Subcutaneous abdominal adipose tissue (tissue), 5 donors: ENCODE measurements at regions not wholly inside any gene's neighbourhood (a gene's known extent, or its start where the extent isn't known, plus 50 kb on each side); places are given as distances from the start of the nearest gene placed in this dataset.
"Not testable (repeated sequence)": the region's sequence is repeated elsewhere in the genome, so short reads cannot be mapped to it uniquely, and the experiment has no call there.

ENCODE experiments used
- H3K27ac ChIP-seq: one replicate; pipeline ENCODE4 v1.7.0; 2013; ENCODE audit warnings: low read depth, mild to moderate bottlenecking, inconsistent platforms, low read length, moderate library complexity
- H3K27me3 ChIP-seq, 5 donors: one replicate each; pipeline ENCODE4 v1.7.0; 2013; ENCODE audit warnings: low read length in 5 of 5, inconsistent platforms in 1 of 5; ENCODE audit not compliant: control insufficient read depth in 5 of 5, insufficient read depth in 4 of 5
- H3K36me3 ChIP-seq, 5 donors: one replicate each; pipeline ENCODE4 v1.7.0; 2013; ENCODE audit warnings: low read length in 5 of 5; ENCODE audit not compliant: control insufficient read depth in 5 of 5, insufficient read depth in 5 of 5
- H3K4me1 ChIP-seq, 5 donors: one replicate each; pipeline ENCODE4 v1.7.0; 2013; ENCODE audit warnings: low read length in 5 of 5, mild to moderate bottlenecking in 3 of 5, moderate library complexity in 1 of 5; ENCODE audit not compliant: control insufficient read depth in 5 of 5, insufficient read depth in 5 of 5
- H3K4me3 ChIP-seq, 5 donors: one replicate each; pipeline ENCODE4 v1.7.0; 2013; ENCODE audit warnings: low read length in 5 of 5, low read depth in 1 of 5
- H3K9ac ChIP-seq, 5 donors: one replicate each; pipeline ENCODE4 v1.7.0; 2013; ENCODE audit warnings: low read length in 5 of 5, mild to moderate bottlenecking in 4 of 5, moderate library complexity in 3 of 5
- H3K9me3 ChIP-seq, 5 donors: one replicate each; pipeline ENCODE4 v1.7.0; 2013; ENCODE audit warnings: low read length in 5 of 5; ENCODE audit not compliant: control insufficient read depth in 5 of 5
- donor health status: healthy.
- donor health status: healthy.
- donor health status: healthy.
- donor health status: healthy.
- donor health status: healthy.

DNA sequence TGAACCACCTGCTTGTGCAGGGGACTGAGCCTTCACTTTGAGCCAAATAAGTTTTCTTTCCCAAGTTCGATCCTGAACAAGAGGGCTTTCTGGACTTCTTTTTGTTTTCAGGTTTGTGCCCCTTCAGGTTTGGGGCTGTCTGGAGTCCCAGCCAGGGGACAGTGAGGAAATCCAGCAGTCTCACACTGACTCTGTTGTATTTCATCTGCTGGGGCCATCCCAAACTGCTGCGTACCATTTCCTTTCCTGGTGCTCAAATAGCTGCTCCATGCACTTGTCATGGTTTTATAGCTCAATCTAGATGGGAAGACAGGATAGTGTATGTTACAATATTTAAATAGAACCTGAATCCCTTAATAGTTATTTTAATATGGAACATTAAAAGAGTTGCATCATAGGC, 66.3 kb upstream of the IGLL5 start:
- Histone ChIP-seq H3K4me3 (no peak overlapping the region), H3K9me3 (no peaks in the 10 kb centered on the region), H3K27me3 (peaks cover 0 to 13% (median 5%) of the 10 kb centered on the region in 5 donors), H3K4me1 (peaks cover 0 to 18% (median 0%) of the 10 kb centered on the region in 5 donors), H3K36me3 (no peaks in the 10 kb centered on the region), H3K9ac (no peak overlapping the region), H3K27ac (no peak overlapping the region)

DNA sequence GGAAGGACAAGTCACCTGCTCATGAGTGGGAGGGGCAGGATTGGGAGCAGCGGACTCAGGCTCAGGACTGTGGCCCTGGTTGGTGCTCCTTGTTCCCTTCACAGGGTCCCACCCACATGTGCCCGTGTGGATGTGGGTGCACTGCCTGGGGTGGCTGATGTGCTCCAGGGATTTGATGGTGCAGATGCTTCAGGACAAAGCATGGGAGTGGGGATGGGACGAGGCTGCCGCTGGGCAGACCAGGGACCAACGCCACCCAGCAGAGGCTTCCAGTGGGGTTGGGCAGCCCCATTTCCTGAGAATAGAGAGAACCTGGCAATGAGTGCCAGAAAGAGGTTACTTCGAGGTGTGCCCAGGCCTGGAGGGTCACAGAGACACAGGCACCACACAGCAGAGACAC, 65.5 kb upstream of the IGLL5 start:
- Histone ChIP-seq H3K9me3 (no peaks in the 10 kb centered on the region), H3K27ac (no peak overlapping the region), H3K4me1 (peaks cover 0 to 18% (median 0%) of the 10 kb centered on the region in 5 donors), H3K27me3 (peaks cover 0 to 7% (median 5%) of the 10 kb centered on the region in 5 donors), H3K36me3 (no peaks in the 10 kb centered on the region), H3K9ac (no peak overlapping the region), H3K4me3 (no peak overlapping the region)

DNA sequence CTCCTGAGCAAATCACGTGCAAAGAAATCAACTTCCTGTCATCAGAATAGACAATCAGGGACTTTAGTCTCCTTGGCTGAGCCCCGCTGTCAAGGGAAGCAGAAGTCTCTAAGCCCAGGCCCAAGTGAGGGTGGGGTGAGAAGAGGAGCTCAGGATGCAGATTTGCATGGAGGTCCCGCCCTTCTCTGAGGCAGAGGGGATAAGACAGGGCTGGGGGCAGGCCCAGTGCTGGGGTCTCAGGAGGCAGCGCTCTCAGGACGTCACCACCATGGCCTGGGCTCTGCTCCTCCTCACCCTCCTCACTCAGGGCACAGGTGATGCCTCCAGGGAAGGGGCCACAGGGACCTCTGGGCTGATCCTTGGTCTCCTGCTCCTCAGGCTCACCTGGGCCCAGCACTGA, 65.1 kb upstream of the IGLL5 start:
- not testable (repeated sequence) for H3K9me3 ChIP-seq, H3K4me3 ChIP-seq, H3K27me3 ChIP-seq, H3K36me3 ChIP-seq, H3K27ac ChIP-seq, H3K9ac ChIP-seq
- H3K4me1 ChIP-seq = peaks cover 0 to 18% (median 0%) of the 10 kb centered on the region in 5 donors

DNA sequence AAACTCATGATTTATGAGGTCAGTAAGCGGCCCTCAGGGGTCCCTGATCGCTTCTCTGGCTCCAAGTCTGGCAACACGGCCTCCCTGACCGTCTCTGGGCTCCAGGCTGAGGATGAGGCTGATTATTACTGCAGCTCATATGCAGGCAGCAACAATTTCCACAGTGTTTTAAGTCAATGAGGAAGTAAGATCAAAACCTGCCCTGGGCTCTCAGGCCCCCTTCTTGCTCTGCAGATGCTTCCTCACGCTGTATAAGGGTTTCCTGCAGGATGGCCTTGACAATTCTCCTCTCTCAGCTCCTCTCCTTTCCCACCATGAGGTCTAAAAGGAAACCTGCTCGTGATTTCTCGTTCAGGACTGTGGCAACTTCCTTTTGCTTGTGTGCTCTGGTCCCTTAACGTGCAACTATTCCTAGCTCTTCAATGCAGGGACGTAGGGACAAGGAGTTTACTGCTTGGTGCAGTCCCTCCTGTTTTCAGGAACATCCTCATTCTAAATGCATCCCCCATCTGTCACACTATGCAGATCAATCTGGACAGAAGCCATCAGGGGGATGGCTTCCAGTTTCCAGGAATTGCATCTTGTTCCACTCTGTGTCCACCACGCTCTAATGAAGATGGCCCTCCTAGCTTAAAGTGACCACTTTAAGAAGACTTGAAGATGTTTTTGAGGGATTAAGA, 64.3 kb upstream of the IGLL5 start:
- Histone ChIP-seq H3K4me3 (no peak overlapping the region), H3K36me3 (no peaks in the 10 kb centered on the region), H3K27me3 (peaks cover 0 to 7% (median 0%) of the 10 kb centered on the region in 5 donors), H3K27ac (no peak overlapping the region), H3K9ac (no peak overlapping the region), H3K4me1 (peaks cover 0 to 18% (median 0%) of the 10 kb centered on the region in 5 donors), H3K9me3 (no peaks in the 10 kb centered on the region)

DNA sequence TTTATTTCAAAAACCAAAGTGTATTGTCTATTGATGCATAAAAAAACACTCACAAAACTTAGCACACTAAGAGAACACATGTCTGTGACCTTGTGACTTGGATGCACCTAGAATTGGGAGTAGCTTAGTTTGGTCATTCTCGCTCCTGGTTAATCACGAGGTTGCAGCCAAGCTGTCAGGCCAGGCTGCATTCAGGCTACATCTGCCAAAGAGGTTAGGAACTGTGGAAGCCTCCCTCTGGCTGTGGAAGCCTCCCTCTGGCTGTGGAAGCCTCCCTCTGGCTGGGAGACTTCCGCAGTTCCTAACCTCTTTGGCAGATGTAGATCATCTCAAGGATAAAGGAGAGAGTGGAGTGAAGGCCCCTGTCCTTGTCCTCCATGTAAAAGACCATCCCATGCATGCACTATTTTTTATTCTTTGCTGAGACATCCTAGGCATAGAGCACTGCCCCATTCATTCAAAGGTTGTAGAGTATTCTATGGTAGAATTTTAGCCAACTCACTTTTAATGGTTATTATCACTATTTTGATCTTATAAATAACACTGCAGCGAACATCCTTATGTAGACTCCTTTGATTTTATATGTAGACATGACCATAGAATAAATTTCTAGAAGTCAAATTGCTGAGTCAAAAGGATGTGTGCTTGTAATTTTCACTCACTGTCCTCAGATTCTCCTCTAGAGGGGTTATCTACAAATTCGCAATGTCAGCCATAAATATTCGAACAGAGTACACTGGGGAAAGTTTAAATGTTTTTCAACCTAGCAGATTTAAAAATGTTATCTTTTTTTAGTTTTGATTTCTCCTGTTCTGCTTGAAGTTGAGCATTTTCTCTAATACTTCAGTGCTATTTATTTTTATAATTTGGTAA, 63.0 kb upstream of the IGLL5 start:
- Histone ChIP-seq H3K36me3 (no peaks in the 10 kb centered on the region), H3K4me1 (peaks cover 0 to 18% (median 0%) of the 10 kb centered on the region in 5 donors), H3K4me3 (no peak overlapping the region), H3K27me3 (peaks cover 0 to 7% (median 0%) of the 10 kb centered on the region in 5 donors), H3K27ac (no peak overlapping the region), H3K9me3 (no peaks in the 10 kb centered on the region), H3K9ac (no peak overlapping the region)

DNA sequence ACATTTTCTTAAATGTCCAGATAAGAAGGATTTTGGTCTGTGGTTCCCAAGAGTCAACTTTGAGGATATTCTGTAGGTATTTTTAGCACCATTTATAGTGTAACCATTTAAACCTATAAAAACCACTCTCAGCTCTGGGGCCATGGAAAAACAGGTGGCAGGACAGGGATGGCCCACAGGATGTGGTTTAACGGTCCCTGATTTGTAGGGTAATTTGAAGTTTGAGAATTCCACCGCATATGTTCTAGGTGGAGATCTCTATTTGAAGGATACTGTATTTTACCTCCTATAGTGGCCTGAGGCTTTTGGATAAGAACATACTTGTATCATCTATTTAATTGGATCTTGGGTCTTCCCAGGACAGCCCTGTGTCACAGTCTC, 62.4 kb upstream of the IGLL5 start:
- peaks cover under 1 to 4% (median under 1%) of the 10 kb centered on the region in 5 donors for H3K9me3 ChIP-seq
- no peak overlapping the region for H3K4me3 ChIP-seq
- H3K27me3 ChIP-seq = peaks cover 0 to 7% (median 0%) of the 10 kb centered on the region in 5 donors
- no peak overlapping the region for H3K9ac ChIP-seq
- no peak overlapping the region for H3K27ac ChIP-seq
- peaks cover 0 to 18% (median 0%) of the 10 kb centered on the region in 5 donors for H3K4me1 ChIP-seq
- no peaks in the 10 kb centered on the region for H3K36me3 ChIP-seq

DNA sequence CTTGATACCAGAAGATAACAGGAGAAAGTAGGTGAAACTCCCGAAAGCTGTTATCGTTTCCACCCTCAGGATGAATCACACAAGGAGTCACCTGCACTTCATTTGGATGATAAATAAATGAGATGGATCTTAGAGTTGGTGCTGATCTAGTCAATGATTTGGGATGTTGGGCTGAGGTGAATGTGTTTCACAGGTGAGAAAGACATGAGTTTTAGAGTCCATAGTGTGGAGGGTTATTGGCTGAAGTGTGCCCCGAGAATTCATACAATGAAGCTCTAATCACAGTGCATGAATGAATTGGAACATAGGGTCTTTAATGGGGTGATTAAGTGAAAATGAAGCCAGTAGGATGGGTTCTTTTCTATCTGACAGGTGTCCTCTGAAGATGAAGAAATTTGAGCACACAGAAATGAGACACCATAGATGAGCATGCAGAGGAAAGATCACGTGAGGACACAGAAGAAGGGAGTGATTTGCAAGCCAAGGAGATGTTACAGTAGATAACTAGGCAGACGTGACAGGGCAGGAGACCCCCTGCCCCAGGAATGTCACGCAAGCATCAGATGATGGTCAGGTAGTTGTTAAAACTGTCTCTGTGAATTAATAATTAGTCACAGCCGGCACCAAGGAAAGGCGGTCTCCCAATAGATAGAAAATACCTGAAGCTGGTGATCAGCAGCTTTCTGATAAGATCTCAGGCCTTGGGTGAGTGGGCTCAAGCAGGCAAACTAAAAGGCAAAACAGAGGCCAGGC, 60.3 kb upstream of the IGLL5 start:
- Histone ChIP-seq H3K4me3 (no peak overlapping the region), H3K9ac (no peak overlapping the region), H3K9me3 (peaks cover 8 to 11% (median 9%) of the 10 kb centered on the region in 5 donors)

DNA sequence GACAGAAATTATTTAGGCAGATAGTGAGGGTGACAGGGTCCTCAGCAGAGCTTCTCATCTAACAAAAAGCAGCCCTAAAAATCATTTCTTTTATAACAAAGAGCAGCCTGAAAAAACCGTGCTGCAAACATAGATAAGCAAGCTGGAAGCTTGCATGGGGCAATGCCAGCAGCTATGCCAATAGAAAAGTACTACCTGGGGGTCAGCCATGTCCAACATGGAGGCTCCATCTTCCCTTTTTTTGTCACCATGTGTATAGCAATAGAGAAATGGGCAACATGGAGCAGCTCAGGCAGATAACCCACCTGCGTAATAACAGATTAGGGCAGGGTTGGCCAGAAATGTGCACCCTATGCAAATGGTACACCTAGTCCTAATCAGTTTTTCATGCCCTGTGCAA, 57.4 kb upstream of the IGLL5 start:
- Histone ChIP-seq H3K4me3 (no peak overlapping the region), H3K36me3 (no peaks in the 10 kb centered on the region), H3K27me3 (peaks cover 0 to 8% (median 6%) of the 10 kb centered on the region in 5 donors), H3K4me1 (no peaks in the 10 kb centered on the region), H3K27ac (no peak overlapping the region), H3K9me3 (peaks cover 8 to 11% (median 9%) of the 10 kb centered on the region in 5 donors), H3K9ac (no peak overlapping the region)

More for the DNA sequence above, 60.3 kb upstream of the IGLL5 start:
- Histone ChIP-seq H3K27ac (no peak overlapping the region), H3K27me3 (peaks cover 0 to 2% (median 0%) of the 10 kb centered on the region in 5 donors), H3K4me1 (peaks cover 0 to 14% (median 0%) of the 10 kb centered on the region in 5 donors), H3K36me3 (no peaks in the 10 kb centered on the region)

DNA sequence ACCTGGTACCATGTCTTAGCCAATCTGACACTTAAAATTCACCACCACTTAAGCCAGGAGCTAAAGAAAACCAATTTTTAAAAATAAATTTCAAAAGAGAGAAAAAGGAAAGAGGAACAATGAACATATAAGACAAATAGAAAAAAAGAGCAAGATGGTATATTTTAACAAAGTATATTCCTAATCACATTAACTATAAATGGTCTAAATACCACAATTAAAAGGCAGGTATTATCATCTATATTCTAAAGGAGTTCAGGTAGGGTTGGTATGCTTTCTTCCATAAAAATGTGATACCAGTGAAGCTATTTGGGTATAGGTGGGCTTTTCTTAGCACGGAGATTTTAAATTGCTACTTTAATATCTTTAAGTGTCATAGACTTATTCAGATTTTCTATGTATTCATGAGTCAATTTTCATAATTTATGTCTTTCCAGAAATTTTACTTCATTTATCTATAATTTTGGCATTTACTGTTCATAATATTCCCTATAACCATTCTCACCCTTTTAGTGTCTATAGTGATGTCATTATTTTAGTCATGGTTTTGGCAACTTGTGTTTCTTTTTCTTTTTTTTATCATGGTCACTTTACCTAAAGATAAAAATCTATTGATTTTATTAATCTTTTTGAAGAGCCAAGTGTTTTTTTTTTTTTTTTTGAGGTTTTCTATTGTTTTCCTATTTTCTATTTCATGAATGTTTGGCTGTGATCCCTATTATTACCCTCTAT, 56.5 kb upstream of the IGLL5 start:
- Histone ChIP-seq H3K4me1 (no peaks in the 10 kb centered on the region), H3K4me3 (no peak overlapping the region), H3K36me3 (no peaks in the 10 kb centered on the region), H3K27ac (no peak overlapping the region), H3K9me3 (peaks cover 8 to 11% (median 9%) of the 10 kb centered on the region in 5 donors), H3K9ac (no peak overlapping the region), H3K27me3 (peaks cover 0 to 8% (median 7%) of the 10 kb centered on the region in 5 donors)
